ENCODE measurements at regions not wholly inside any gene's neighbourhood (a gene's known extent, or its start where the extent isn't known, plus 50 kb on each side); places are given as distances from the start of the nearest gene placed in this dataset.

DNA sequence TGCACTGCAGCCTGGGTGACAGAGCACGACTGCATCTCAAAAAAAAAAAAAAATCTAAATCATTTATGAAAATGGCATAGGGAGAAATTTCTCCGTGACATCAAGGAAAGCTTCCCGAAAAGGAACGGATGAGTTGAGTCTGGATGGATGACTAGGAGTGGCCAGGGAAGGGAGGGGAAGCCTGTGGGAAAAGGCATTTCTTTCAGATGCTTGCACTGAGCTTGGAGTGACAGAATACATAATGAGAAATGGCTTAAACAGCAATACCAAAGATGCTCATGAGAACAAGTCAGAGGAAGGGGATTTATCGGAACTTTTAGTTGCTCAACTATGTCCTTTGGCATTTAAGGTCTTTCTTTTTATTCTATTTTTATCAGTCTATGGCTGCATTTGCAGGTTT, 1369.2 kb upstream of the TMEM132C start:
- Histone ChIP-seq H3K36me3 (ENCODE audit: control insufficient read depth in 1 of 2, insufficient read depth in 2 of 2, low read length in 2 of 2) (no peaks in the 10 kb centered on the region), H3K27ac (ENCODE audit: low read depth, low read length) (no peak overlapping the region), H3K27me3 (ENCODE audit: control insufficient read depth in 1 of 2, insufficient read depth in 2 of 2, low read length in 2 of 2) (no peaks in the 10 kb centered on the region), H3K4me1 (ENCODE audit: control insufficient read depth in 1 of 2, insufficient read depth in 2 of 2, low read length in 2 of 2) (no peaks in the 10 kb centered on the region), H3K9me3 (ENCODE audit: control insufficient read depth in 1 of 2, low read length in 2 of 2) (no peaks in the 10 kb centered on the region), H3K9ac (ENCODE audit: low read depth in 1 of 2, low read length in 2 of 2) (no peak overlapping the region), H3K4me3 (ENCODE audit: low read depth in 1 of 2, low read length in 2 of 2) (no peak overlapping the region)

DNA sequence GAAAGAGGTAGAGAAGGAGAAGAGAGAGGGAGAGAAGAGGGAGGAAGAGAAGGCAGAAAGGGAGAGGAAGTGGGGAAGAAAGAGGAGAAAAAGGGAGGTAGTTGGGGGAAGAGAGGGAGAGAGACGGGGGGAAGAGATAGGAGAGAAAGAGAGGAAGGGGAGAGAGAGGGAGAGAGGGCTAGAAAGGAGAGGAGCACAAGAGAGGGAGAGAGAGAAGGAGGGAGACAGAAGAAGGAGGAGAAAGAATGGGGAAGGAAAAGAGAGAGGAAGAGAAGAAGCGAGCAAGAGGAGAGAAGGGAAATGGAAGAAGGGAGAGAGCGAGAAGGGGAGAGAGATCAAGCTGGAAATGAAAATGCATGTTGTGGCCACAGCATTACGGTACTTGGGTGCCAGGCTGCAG, 1368.4 kb upstream of the TMEM132C start:
- no peak overlapping the region for H3K9ac ChIP-seq (ENCODE audit: low read depth in 1 of 2, low read length in 2 of 2)
- H3K9me3 ChIP-seq (ENCODE audit: control insufficient read depth in 1 of 2, low read length in 2 of 2) = no peaks in the 10 kb centered on the region
- no peaks in the 10 kb centered on the region for H3K4me1 ChIP-seq (ENCODE audit: control insufficient read depth in 1 of 2, insufficient read depth in 2 of 2, low read length in 2 of 2)
- H3K36me3 ChIP-seq (ENCODE audit: control insufficient read depth in 1 of 2, insufficient read depth in 2 of 2, low read length in 2 of 2) = no peaks in the 10 kb centered on the region
- no peak overlapping the region for H3K27ac ChIP-seq (ENCODE audit: low read depth, low read length)
- no peaks in the 10 kb centered on the region for H3K27me3 ChIP-seq (ENCODE audit: control insufficient read depth in 1 of 2, insufficient read depth in 2 of 2, low read length in 2 of 2)
- no peak overlapping the region for H3K4me3 ChIP-seq (ENCODE audit: low read depth in 1 of 2, low read length in 2 of 2)

DNA sequence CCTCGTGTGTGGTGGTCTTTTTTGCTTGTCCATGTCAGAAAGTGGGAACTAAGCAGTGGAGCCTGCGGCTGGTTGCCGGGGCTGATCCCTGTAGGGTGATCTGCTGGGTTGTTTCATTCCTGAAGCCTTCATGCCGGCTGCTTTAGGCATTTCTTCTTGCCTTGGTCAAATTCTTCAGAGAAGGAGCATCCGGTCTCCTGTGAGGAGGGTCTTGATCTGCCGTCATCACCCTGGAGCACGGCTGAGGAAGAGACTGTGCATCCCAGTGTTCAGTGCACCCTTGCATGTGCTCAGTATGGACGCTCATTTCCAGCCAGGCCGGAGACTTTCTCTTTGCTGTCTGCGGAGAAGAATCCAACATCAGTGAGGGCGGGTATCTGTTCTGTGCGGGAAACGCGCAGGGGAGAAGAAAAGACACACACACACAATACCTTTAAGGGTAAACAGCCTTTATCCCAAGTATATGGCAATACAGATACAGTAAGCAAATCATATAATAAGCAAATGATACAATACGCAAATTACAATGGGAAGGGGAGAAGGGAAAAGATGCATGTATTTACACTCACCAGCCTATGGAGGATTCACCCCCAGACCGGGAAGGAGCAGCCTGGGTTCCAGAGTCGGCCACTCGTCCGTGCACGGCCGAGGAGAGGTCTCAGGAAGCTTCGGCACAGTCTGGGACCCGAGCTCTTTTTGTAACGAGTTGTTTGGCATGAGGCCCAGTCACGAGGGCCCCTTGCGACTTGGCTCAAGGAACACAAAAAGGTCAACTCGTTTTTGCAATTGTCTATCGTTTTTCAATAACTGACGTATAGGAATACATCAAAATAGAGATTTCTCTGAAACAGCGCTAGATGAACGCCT, 1366.8 kb upstream of the TMEM132C start:
- peaks cover 0 to 5% of the 10 kb centered on the region in 2 donors for H3K9me3 ChIP-seq (ENCODE audit: control insufficient read depth in 1 of 2, low read length in 2 of 2)
- no peak overlapping the region for H3K27ac ChIP-seq (ENCODE audit: low read depth, low read length)
- no peaks in the 10 kb centered on the region for H3K27me3 ChIP-seq (ENCODE audit: control insufficient read depth in 1 of 2, insufficient read depth in 2 of 2, low read length in 2 of 2)
- no peaks in the 10 kb centered on the region for H3K36me3 ChIP-seq (ENCODE audit: control insufficient read depth in 1 of 2, insufficient read depth in 2 of 2, low read length in 2 of 2)
- no peak overlapping the region for H3K9ac ChIP-seq (ENCODE audit: low read depth in 1 of 2, low read length in 2 of 2)
- no peak overlapping the region for H3K4me3 ChIP-seq (ENCODE audit: low read depth in 1 of 2, low read length in 2 of 2)
- H3K4me1 ChIP-seq (ENCODE audit: control insufficient read depth in 1 of 2, insufficient read depth in 2 of 2, low read length in 2 of 2) = no peaks in the 10 kb centered on the region

DNA sequence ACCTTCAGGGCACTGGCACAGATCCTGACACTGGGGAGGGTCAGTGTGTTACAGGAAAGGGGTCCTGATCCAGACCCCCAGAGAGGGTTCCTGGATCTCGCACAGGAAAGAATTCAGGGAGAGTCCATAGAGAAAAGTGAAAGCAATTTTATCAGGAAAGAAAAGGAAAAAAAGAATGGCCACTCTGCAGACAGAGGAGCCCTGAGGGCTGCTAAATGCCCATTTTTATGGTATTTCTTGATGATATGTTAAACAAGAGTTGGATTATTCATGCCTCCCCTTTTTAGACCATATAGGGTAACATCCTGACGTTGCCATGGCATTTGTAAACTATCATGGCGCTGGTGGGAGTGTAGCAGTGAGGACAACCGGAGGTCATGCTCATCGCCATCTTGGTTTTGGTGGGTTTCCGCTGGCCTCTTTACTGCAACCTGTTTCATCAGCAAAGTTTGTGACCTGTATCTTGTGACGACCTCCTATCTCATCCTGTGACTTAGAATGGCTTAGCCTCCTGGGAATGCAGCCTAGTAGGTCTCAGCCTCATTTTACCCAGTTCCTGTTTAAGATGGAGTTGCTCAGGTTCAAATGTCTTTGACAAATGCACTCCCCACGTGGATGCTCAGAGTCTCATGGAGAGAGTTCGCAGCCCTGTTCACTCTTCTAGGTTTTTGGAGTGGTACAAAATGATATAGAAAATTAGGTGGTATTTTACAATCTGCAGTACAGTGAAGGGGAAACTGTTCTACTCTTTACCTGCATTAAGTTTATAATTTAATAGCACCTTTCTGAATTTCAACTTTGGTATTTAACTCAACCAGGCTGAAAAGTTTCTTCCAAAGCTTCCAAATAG, 1363.7 kb upstream of the TMEM132C start:
- Histone ChIP-seq H3K27me3 (ENCODE audit: control insufficient read depth in 1 of 2, insufficient read depth in 2 of 2, low read length in 2 of 2) (no peaks in the 10 kb centered on the region), H3K27ac (ENCODE audit: low read depth, low read length) (no peak overlapping the region), H3K4me3 (ENCODE audit: low read depth in 1 of 2, low read length in 2 of 2) (no peak overlapping the region), H3K9ac (ENCODE audit: low read depth in 1 of 2, low read length in 2 of 2) (no peak overlapping the region), H3K36me3 (ENCODE audit: control insufficient read depth in 1 of 2, insufficient read depth in 2 of 2, low read length in 2 of 2) (no peaks in the 10 kb centered on the region), H3K4me1 (ENCODE audit: control insufficient read depth in 1 of 2, insufficient read depth in 2 of 2, low read length in 2 of 2) (no peaks in the 10 kb centered on the region), H3K9me3 (ENCODE audit: control insufficient read depth in 1 of 2, low read length in 2 of 2) (peaks cover 3 to 5% of the 10 kb centered on the region in 2 donors)

DNA sequence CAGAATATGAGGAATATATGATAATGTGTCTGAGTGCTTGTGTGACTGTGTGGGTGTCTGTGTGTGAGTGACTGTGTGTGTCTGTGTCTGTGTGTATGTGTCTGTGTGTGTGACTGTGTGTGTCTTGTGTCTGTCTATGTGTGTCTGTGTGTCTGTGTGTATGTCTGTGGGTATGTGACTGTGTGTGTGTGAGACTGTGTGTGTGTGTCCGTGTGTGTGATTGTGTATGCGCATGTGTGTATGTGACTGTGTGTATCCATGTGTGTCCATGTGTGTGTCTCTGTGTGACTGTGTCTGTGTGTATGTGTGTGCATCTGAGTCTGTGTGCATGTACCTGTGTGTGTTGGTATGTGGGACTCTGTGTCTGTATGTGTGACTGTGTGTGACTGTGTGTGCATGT, 1361.2 kb upstream of the TMEM132C start:
- Histone ChIP-seq H3K27ac (ENCODE audit: low read depth, low read length) (no peak overlapping the region), H3K4me3 (ENCODE audit: low read depth in 1 of 2, low read length in 2 of 2) (no peak overlapping the region), H3K4me1 (ENCODE audit: control insufficient read depth in 1 of 2, insufficient read depth in 2 of 2, low read length in 2 of 2) (no peaks in the 10 kb centered on the region), H3K9ac (ENCODE audit: low read depth in 1 of 2, low read length in 2 of 2) (no peak overlapping the region), H3K36me3 (ENCODE audit: control insufficient read depth in 1 of 2, insufficient read depth in 2 of 2, low read length in 2 of 2) (no peaks in the 10 kb centered on the region), H3K9me3 (ENCODE audit: control insufficient read depth in 1 of 2, low read length in 2 of 2) (peaks cover 3 to 5% of the 10 kb centered on the region in 2 donors), H3K27me3 (ENCODE audit: control insufficient read depth in 1 of 2, insufficient read depth in 2 of 2, low read length in 2 of 2) (no peaks in the 10 kb centered on the region)

DNA sequence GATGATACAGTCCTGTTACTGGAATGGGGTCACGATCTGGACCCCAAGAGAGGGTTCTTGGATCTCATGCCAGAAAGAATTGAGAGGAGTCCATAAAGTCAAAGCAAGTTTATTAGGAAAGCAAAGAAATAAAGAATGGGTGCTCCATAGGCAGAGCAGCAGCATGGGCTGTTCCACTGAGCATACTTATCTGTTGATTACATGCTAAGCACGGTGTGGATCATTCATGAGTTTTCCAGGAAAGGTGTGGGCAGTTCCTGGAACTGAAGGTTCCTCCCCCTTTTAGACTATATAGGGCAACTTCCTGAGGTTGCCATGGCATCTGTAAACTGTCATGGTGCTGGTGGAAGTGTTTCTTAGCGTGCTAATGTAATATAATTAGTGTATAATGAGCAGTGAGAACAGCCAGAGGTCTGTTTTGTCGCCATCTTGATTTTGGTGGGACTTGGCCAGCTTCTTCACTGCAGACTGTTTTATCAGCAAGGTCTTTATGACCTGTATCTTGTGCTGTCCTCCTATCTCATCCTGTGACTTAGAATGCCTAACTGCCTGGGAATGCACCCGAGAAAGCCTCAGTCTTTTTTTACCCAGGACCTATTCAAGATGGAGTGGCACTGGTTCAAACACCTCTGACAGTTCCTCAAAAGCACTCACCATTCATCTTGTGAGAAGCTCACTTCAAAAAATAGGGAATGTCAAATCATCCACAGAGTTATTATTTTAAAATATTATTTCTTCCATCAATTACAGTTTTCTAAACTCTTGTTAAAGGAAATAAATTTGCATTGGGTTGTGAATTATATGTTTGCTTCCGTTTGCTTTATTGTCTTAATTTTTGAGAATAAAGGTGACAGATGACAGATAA, 1358.8 kb upstream of the TMEM132C start:
- Histone ChIP-seq H3K4me1 (ENCODE audit: control insufficient read depth in 1 of 2, insufficient read depth in 2 of 2, low read length in 2 of 2) (no peaks in the 10 kb centered on the region), H3K27me3 (ENCODE audit: control insufficient read depth in 1 of 2, insufficient read depth in 2 of 2, low read length in 2 of 2) (no peaks in the 10 kb centered on the region), H3K36me3 (ENCODE audit: control insufficient read depth in 1 of 2, insufficient read depth in 2 of 2, low read length in 2 of 2) (no peaks in the 10 kb centered on the region), H3K9ac (ENCODE audit: low read depth in 1 of 2, low read length in 2 of 2) (no peak overlapping the region), H3K4me3 (ENCODE audit: low read depth in 1 of 2, low read length in 2 of 2) (no peak overlapping the region), H3K9me3 (ENCODE audit: control insufficient read depth in 1 of 2, low read length in 2 of 2) (peaks cover 5 to 6% of the 10 kb centered on the region in 2 donors), H3K27ac (ENCODE audit: low read depth, low read length) (no peak overlapping the region)

DNA sequence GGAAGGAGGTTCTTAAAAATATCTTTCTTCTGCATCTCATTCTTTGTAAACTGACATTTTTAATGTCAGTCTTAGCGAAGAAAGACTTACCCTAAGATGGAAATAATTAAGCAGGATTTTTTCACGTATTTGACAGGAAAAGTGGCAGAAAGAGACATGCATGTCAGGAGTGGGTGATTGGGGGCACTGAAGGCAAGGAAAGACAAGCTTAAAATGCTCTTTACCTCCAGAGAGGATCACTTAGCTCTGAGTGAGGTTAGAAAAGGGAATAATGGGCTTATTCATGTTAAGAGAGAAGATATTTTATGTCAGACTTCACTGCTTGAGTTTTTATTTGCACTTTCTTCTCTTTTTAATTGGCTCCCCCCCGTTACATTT, 1358.2 kb upstream of the TMEM132C start:
- Histone ChIP-seq H3K27ac (ENCODE audit: low read depth, low read length) (no peak overlapping the region), H3K4me1 (ENCODE audit: control insufficient read depth in 1 of 2, insufficient read depth in 2 of 2, low read length in 2 of 2) (no peaks in the 10 kb centered on the region), H3K9me3 (ENCODE audit: control insufficient read depth in 1 of 2, low read length in 2 of 2) (peaks cover 5 to 6% of the 10 kb centered on the region in 2 donors), H3K36me3 (ENCODE audit: control insufficient read depth in 1 of 2, insufficient read depth in 2 of 2, low read length in 2 of 2) (no peaks in the 10 kb centered on the region), H3K9ac (ENCODE audit: low read depth in 1 of 2, low read length in 2 of 2) (no peak overlapping the region), H3K27me3 (ENCODE audit: control insufficient read depth in 1 of 2, insufficient read depth in 2 of 2, low read length in 2 of 2) (no peaks in the 10 kb centered on the region), H3K4me3 (ENCODE audit: low read depth in 1 of 2, low read length in 2 of 2) (no peak overlapping the region)

DNA sequence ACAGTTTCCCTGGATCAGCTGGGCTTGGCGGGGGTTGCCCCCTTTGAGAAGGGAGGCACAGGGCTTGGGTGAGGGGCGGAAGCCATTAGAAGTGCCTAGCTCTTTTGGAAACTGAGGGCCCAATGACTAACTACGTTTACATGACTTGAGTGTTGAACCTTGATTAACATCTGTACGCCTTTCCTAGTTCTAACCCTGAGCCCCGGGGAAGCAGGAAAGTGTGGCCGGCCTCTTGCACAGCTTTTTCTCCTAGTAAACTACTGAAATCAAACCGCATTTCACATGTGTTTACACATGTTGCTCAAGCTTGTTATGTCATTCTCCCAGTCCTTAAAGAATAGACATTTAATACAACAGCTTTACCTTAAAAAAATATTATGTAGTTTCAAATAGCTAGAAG, 1356.4 kb upstream of the TMEM132C start:
- Histone ChIP-seq H3K27ac (ENCODE audit: low read depth, low read length) (no peak overlapping the region), H3K4me3 (ENCODE audit: low read depth in 1 of 2, low read length in 2 of 2) (no peak overlapping the region), H3K27me3 (ENCODE audit: control insufficient read depth in 1 of 2, insufficient read depth in 2 of 2, low read length in 2 of 2) (no peaks in the 10 kb centered on the region), H3K36me3 (ENCODE audit: control insufficient read depth in 1 of 2, insufficient read depth in 2 of 2, low read length in 2 of 2) (no peaks in the 10 kb centered on the region), H3K9ac (ENCODE audit: low read depth in 1 of 2, low read length in 2 of 2) (no peak overlapping the region), H3K9me3 (ENCODE audit: control insufficient read depth in 1 of 2, low read length in 2 of 2) (peaks cover 0 to 4% of the 10 kb centered on the region in 2 donors), H3K4me1 (ENCODE audit: control insufficient read depth in 1 of 2, insufficient read depth in 2 of 2, low read length in 2 of 2) (no peaks in the 10 kb centered on the region)

DNA sequence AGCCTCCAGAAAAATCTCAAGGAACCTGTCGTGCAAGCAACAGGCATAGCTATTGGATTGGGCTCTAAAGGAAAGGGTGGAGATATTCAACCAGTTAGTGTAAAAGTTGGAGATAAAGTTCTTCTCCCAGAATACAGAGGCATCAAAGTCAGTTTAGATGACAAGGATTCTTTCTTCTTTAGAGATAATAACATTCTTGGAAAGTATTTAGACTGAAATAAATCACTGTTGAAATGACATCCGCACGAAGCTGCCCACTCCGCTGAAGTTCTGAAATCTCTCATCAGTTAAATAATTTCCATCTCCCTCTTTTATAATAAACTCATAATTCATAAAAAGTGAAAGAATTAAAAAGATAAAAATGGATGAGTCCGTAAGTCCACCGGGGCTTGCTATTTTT, 1354.9 kb upstream of the TMEM132C start:
- Histone ChIP-seq H3K4me3 (ENCODE audit: low read depth in 1 of 2, low read length in 2 of 2) (no peak overlapping the region), H3K27me3 (ENCODE audit: control insufficient read depth in 1 of 2, insufficient read depth in 2 of 2, low read length in 2 of 2) (no peaks in the 10 kb centered on the region), H3K9ac (ENCODE audit: low read depth in 1 of 2, low read length in 2 of 2) (no peak overlapping the region), H3K27ac (ENCODE audit: low read depth, low read length) (no peak overlapping the region), H3K4me1 (ENCODE audit: control insufficient read depth in 1 of 2, insufficient read depth in 2 of 2, low read length in 2 of 2) (no peaks in the 10 kb centered on the region), H3K36me3 (ENCODE audit: control insufficient read depth in 1 of 2, insufficient read depth in 2 of 2, low read length in 2 of 2) (no peaks in the 10 kb centered on the region), H3K9me3 (ENCODE audit: control insufficient read depth in 1 of 2, low read length in 2 of 2) (peaks cover 0 to 3% of the 10 kb centered on the region in 2 donors)
